Daoy (cell line): ENCODE measurements at regions not wholly inside any gene's neighbourhood (a gene's known extent, or its start where the extent isn't known, plus 50 kb on each side); places are given as distances from the start of the nearest gene placed in this dataset.

Source experiments
- DNase-seq: peaks from one replicate; pipeline ENCODE4 v3.0.0-alpha.2; 2015; ENCODE audit warnings: low read depth

GRCh38 chr10:121662531-121662930 lies 64.3 kb upstream of the FGFR2 start:
- DNase-seq: no peak

GRCh38 chr10:121661451-121661851 lies 63.2 kb upstream of the FGFR2 start:
- DNase-seq: no peak

- no peak for DNase-seq
Measured at GRCh38 chr10:121659236-121659635, 61.0 kb upstream of the FGFR2 start.

- DNase-seq: no peak
Measured at GRCh38 chr10:121658611-121659010, 60.4 kb upstream of the FGFR2 start.

GRCh38 chr10:121658111-121658510 lies 59.9 kb upstream of the FGFR2 start:
- DNase-seq: no peak

- no peak for DNase-seq
Measured at GRCh38 chr10:121655254-121656144, 57.3 kb upstream of the FGFR2 start.

- peak; percentile 25 for DNase-seq
Measured at GRCh38 chr10:121654021-121654545, 55.8 kb upstream of the FGFR2 start.

- no peak for DNase-seq
Measured at GRCh38 chr10:121653608-121654007, 55.4 kb upstream of the FGFR2 start.

- DNase-seq: no peak
Measured at GRCh38 chr10:121648493-121648892, 50.2 kb upstream of the FGFR2 start.

GRCh38 chr10:121648059-121648458 lies 49.8 kb upstream of the FGFR2 start:
- DNase-seq: no peak
